CD4-positive, alpha-beta T cell treated with Interleukin-4 for 1 hour (primary cell): ENCODE measurements at regions not wholly inside any gene's neighbourhood (a gene's known extent, or its start where the extent isn't known, plus 50 kb on each side); places are given as distances from the start of the nearest gene placed in this dataset.
"Not testable (repeated sequence)": the region's sequence is repeated elsewhere in the genome, so short reads cannot be mapped to it uniquely, and the experiment has no call there.

Experiments used
- DNase-seq, 2 donors: peaks; one replicate each; pipeline ENCODE4 v3.0.0-alpha.2; 2020 to 2022

GRCh38 chr14:27392153-27392552 lies 794.3 kb upstream of the NOVA1 start:
- no peak for DNase-seq

DNA sequence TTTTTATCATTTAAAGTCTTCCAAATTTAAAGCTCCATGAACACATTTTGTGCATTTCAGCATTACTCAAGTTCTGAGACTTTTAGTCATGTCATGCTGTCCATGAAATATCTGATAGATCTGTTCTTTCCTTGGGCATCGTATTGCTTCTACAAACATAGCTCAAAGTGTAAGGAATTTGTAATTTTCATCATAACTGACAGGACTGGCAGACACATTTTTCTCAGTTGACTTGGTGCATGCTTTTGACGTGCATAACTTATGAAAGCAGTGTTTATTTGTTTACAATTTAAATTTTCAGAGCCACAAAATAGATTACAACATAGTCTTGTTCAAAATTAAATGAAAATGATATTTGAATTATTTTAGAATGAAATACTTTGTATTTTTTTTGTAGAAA lies 812.1 kb upstream of the NOVA1 start:
- no peak for DNase-seq

DNA sequence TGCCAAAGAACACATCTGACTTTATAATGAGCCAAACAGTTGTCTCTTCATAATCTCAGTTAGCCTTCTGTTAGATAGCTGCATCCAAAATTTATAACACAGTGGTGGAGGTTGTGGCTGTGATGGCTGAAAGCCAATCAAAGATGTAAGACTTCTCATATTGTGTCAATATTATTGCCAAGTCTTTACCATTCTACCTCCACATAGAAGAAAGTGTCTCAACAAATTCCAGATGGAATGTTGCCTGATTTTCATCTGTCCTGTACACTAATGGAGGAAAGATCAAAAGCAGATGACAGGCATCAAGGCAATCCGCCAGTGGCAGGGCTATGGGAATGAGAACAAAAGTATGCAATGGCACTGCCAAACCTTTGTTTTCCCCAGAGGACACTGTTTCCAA lies 813.1 kb upstream of the NOVA1 start:
- no peak for DNase-seq

- no peak for DNase-seq
Measured at GRCh38 chr14:27427796-27428195, 830.0 kb upstream of the NOVA1 start.

DNA sequence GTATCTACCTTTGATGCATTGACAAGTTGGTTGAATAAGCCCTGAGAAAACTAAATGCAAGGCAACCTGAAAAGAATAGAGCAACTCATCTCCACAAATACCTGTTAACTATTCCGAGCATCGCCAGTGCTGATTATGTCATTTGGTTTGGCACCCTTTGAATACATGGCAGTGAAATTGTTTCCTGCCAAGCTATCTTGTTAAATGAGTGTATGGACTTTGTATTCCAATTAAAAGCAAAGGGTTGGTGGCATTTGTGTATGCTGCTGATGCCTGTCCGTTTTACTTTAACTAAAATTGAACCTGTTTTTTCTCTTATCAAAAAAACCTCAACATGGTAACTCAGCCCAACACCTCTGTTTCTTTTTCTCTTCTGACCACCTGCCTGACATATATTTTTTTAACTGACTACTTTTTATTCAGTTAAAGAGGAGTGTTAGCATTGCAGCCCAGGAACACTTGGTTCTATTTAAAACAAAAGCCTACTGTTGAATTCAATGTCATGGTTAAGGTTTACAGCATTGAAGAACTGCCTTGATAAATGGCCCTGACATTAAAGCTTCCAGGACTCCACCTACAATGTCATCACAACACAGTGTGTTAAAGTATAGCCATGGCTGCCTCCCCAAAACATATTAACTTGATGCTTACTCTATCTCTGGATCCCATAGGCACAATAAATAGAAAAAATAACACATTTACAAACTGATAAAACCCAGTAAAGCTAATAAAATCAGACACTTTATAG lies 838.3 kb upstream of the NOVA1 start:
- no peak for DNase-seq

DNA sequence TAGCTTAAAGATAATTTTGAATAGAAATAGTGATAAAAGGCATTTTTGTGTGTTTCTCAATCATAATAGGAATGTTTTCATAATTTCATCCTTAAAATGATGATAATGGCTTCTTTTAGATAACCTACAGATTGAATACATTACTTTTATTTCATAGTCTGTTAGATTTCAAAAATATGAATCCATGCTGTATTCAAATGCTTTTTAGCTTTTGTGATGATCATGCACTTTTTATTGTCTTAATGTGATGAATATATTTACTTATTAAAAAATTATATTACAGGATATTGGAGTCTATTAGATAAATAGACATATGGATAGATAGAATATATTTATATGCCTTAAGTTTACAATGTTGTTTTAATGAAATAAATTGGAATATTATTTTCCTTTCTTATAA lies 886.8 kb upstream of the NOVA1 start:
- DNase-seq = no peak

GRCh38 chr14:27485193-27485592 lies 887.4 kb upstream of the NOVA1 start:
- DNase-seq = no peak

GRCh38 chr14:27506272-27506671 lies 908.4 kb upstream of the NOVA1 start:
- no peak for DNase-seq

DNA sequence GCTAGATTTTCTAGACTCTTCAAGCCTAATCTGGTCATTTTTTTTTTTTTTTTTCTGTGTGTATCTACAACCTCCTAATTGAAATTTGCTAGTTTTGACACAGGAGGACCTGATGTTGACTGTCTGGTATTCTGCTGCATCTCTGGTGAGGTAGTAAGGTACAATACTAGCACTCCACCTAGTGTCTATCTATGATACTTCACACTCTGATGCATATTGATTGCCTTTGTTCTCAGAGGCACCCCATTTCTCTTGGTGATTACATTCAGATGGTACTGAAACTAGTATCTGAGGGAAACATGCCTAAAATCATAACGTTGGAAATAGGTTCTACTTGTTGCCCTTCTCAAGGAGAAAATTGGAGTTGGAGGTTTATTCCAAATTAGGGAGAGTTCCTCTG lies 930.5 kb upstream of the NOVA1 start:
- DNase-seq = no peak

DNA sequence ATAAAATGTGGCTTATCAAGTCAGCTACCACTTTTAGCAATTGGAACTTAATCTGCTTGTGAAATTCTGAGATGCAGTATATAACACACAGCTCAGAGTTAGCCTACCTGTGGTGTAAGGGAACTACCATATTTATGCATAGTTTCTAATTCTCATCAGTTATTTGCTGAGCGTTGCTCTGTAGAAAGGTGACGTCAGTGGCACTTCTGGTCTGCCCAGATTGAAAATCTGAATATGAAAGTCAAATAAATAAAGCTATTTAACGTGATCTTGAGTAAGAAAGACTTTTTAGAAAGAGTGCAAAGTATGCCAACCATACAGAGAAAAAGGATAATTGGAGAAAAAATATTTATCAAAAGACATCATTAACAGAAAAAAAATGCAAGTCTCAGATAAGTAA lies 938.9 kb upstream of the NOVA1 start:
- DNase-seq = no peak

GRCh38 chr14:27546111-27546510 lies 948.3 kb upstream of the NOVA1 start:
- no peak for DNase-seq

- DNase-seq = no peak
Measured at GRCh38 chr14:27553790-27554189, 956.0 kb upstream of the NOVA1 start.

- DNase-seq = no peak
Measured at GRCh38 chr14:27557445-27557844, 959.6 kb upstream of the NOVA1 start.

DNA sequence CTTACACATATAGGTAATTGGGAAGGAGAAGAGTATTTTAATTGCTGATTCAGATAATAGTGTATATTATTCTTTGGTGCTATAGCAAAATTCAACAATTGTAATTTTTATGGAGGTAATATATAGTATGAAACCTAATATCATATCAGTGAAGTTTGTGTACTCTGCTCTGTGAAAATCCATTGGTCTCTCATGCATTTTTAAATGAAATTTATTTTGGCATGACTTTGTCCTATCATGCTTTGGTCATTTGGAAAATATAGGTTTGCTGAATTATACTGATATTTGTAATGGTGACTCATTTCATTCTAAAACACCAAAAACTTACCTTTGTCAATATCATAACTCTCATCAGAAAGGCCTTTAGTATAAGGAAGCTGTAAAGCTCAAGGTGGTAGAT lies 962.0 kb upstream of the NOVA1 start:
- DNase-seq = no peak

DNA sequence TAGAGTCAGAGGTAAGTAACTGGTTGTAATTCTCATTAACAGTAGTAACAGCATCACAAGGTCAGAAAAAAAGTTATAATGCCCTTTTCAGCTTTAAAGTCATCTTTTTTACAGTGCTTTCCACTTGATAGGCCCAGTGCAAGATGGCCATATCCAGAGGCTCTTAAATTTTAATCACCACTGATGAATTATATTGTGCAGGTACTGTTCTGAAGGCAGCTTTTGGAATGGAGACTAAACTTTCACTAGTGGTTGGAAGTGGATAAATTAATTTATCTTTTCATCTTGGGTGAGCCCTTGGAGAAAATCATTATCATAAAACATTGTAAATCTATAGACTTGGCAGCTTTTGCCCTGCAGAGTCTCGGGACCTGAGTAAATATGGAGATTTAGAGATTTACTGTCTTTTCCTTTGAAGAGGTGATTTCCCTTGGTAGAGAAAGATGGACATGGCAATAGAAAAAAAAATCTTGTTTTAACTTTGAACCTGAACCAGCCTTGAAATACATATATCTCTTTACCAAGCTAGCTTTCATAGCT lies 969.1 kb upstream of the NOVA1 start:
- no peak for DNase-seq

DNA sequence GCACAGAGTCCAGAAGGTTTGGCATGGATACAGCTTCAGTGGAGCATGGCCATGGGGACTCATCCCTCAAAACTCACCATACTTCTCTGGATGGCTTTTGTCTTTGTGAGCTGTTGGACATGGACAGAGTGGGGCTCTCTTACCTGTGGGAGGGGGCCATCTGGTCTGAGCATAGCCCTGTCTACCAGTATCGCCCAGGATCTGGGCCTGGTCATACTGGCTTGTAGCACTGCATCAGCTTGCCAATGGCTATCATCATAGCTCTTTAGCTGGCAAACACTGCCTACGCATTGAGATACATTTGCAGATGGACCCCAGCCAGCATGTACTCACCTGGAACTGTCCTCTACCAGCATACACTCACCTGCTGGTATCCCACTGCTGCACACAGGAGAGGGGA lies 975.2 kb upstream of the NOVA1 start:
- DNase-seq = no peak

- no peak for DNase-seq
Measured at GRCh38 chr14:27587103-27587502, 989.3 kb upstream of the NOVA1 start.

DNA sequence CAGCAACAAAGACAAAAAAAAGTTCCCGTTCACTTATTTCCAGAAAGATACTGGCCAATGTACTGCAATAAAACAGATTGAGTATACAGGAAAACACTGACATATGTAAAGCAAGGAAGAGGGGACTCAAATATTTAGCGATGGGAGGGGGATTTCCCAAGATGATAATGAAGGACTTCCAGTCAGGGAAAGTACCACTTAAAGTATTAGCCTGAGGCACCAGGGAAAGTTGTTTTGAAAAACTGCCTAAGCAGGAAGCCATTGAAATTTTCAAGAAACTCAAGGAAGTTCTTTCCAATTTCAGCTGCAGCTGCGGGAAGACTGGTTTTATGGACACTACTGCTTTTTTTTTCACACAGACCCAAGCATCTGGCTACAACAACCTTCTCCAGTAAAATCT lies 1007.4 kb upstream of the NOVA1 start:
- DNase-seq = no peak

GRCh38 chr14:27608377-27608776 lies 1010.5 kb upstream of the NOVA1 start:
- no peak for DNase-seq

DNA sequence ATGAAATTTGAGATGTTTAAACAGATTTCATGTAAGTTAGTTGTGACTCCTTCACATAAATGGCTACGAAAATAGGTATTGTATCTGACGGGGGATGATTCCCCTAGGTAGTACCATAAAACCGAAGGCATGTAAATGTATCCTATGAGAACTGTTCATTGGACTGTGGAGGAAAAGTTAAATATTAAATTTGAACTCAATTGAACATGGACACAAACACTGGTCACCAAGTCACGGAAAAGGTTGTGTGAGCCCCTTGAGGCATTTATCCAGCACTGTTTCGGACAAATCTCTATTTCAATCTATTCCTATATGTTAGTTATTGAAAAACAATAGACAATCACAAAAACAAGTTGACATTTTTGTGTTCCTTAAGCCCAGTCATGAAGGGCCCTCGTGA lies 1014.3 kb upstream of the NOVA1 start:
- DNase-seq = no peak

DNA sequence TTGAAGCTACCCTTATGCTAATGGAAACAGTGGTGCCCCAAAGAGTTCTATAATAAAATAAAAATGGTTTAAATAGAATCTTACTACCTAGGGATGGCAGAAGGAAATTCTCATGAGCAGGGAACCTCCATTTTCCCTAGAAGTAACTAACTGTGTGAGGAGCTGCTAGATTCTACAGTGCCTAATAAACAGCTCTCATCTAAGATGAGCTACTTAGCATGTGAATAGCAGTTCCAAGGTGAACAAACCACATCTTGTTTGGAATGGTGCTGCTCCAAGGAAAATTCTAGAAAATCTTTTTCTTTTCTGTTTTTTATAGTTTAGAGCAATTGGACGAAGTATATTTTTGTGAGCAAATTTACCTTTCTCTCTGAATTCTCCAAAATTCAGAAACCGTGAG lies 1015.3 kb upstream of the NOVA1 start:
- no peak for DNase-seq

DNA sequence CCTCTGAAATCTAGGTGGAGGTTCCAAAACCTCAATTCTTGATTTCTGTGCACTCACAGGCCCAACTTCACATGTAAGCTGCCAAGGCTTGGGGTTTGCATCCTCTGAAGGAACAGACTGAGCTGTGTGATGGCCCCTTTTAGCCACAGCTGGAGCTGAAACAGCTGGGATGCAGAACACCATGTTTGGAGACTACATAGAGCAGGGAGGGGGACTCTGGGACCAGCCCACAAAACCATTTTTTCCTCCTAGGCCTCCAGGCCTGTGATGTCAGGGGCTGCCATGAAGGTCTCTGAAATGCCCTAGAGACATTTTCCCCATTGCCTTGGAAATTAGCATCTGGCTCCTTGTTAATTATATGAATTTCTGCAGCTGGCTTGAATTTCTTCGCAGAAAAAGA lies 1025.9 kb upstream of the NOVA1 start:
- DNase-seq = no peak

DNA sequence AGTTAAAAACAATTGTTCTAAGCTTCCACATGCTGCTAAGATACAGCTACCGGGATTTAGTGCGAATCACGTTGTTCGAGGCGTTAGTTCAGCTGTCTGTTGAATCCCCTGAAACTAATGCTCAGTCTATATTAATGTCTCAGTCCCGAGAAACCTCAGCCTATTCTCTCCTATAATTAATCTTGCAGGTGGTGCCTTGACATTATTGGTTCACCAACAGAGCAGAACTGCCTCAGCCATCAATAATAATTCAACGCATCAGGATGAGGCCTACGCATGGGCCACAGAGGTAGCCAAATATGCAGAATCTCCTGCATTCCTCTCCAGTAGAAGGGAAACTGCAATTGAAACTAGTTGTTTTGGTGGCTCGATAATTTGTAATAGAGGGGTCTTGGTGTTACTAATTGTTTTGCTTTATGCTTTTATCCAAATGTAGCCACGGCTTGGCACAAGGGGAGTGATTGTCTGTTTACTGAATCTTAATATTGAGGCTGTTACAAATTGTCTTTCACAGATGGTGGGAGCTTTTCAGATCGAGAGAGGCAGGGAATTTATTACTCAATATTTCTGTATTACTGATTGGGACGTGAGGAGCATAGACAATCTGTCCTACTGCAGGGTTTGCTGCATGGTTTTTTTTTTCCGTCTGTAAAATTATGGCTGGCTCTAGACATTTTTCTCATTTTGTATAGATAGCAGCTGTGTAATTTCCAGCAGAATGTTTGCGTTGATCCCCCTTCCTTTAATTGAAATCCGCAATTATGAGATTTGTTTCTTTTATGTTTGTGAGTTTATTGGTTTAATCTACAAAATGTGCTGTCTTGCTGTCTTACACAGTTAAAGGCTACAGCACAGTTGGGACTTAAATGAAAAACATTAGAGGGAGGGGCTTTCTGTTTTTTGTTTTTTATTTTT lies 1036.5 kb upstream of the NOVA1 start:
- DNase-seq = no peak

GRCh38 chr14:27640688-27641087 lies 1042.9 kb upstream of the NOVA1 start:
- DNase-seq = not testable (repeated sequence)
